GM12878 (cell line): ENCODE measurements at regions not wholly inside any gene's neighbourhood (a gene's known extent, or its start where the extent isn't known, plus 50 kb on each side); places are given as distances from the start of the nearest gene placed in this dataset.

Experiments used
- ATAC-seq: fragments of 200-7000 bp; cut with Tn5 transposase; 3 replicates; pipeline ENCODE4 v1.9.1; 2020; ENCODE audit warnings: mild to moderate bottlenecking, moderate library complexity
- BruUV-seq: library from RNA; stranded (reverse); fragments of 400-500 nt; replicated peaks from 2 replicates; lab custom pipeline; 2021; lab: Mats Ljungman, UMichigan
- CTCF ChIA-PET: fragments of 300-600 bp; sonication (Branson Sonifier 250); formaldehyde crosslinking; extraction: SDS; loops from one replicate; lab custom pipeline; 2021; ENCODE audit warnings: inconsistent platforms; lab: Yijun Ruan, JAX
- POLR2A ChIA-PET: fragments of 350-600 bp; formaldehyde crosslinking; extraction: SDS; loops from one replicate; lab custom pipeline; 2021; ENCODE audit warnings: inconsistent platforms; lab: Charles Lee
- RAD21 ChIA-PET: fragments of 300-600 bp; sonication (Branson Sonifier 250); formaldehyde crosslinking; loops from one replicate; lab custom pipeline; 2023; ENCODE audit warnings: antibody characterized with exemption; ENCODE audit not compliant: unreplicated experiment; lab: Charles Lee
- SMC1A ChIA-PET: fragments of 300-600 bp; sonication (Branson Sonifier 250); formaldehyde crosslinking; loops from one replicate; lab custom pipeline; 2023; ENCODE audit not compliant: unreplicated experiment, uncharacterized antibody; lab: Charles Lee
- DNase-seq: peaks from one replicate; pipeline ENCODE4 v3.0.0-alpha.2; 2011; ENCODE audit warnings: low read depth, low spot score
- FAIRE-seq: peaks from 3 replicates; lab custom pipeline; 2011; peaks lifted over from hg19 to GRCh38; lab: Jason Lieb, UNC
- H2AFZ ChIP-seq: 2 replicates; pipeline ENCODE4 v1.6.0; 2011; ENCODE audit warnings: low read depth, low read length, control low read depth; ENCODE audit not compliant: control insufficient read depth
- H3K27ac ChIP-seq: 2 replicates; pipeline ENCODE4 v1.5.1; 2011; ENCODE audit warnings: control low read depth; ENCODE audit not compliant: control insufficient read depth, insufficient read depth
- H3K27me3 ChIP-seq, 2 experiments: replicated peaks in 1 of 2; 2 replicates each; pipeline versions ENCODE4 v1.6.0 to v1.6.1; 2011; ENCODE audit warnings: low read length in 1 of 2; ENCODE audit not compliant: control insufficient read depth in 2 of 2, insufficient read depth in 2 of 2
- H3K36me3 ChIP-seq, 2 experiments: 2 replicates each; pipeline ENCODE4 v1.5.1; 2011; ENCODE audit warnings: low read length in 1 of 2; ENCODE audit not compliant: control insufficient read depth in 2 of 2, insufficient read depth in 2 of 2
- H3K4me1 ChIP-seq: 2 replicates; pipeline ENCODE4 v1.6.1; 2011; ENCODE audit warnings: mild to moderate bottlenecking, low read length, moderate library complexity, mixed read lengths; ENCODE audit not compliant: control insufficient read depth, insufficient read depth
- H3K4me2 ChIP-seq: 2 replicates; pipeline ENCODE4 v1.6.0; 2011; ENCODE audit warnings: control low read depth; ENCODE audit not compliant: control insufficient read depth, insufficient read depth
- H3K4me3 ChIP-seq: fragments of 200-600 bp; sonication (generic); 2 replicates; pipeline ENCODE4 v1.5.1; 2016
- H3K79me2 ChIP-seq: 2 replicates; pipeline ENCODE4 v1.6.0; 2011; ENCODE audit warnings: low read length; ENCODE audit not compliant: control insufficient read depth, insufficient read depth
- H3K9ac ChIP-seq: 2 replicates; pipeline ENCODE4 v1.8.0; 2011; ENCODE audit warnings: low read length, control low read depth, mixed read lengths; ENCODE audit not compliant: control insufficient read depth, insufficient read depth
- H3K9me3 ChIP-seq: replicated peaks from 3 replicates; pipeline ENCODE4 v1.5.1; 2011; ENCODE audit warnings: mild to moderate bottlenecking, low read length; ENCODE audit not compliant: control insufficient read depth, insufficient read depth
- H4K20me1 ChIP-seq: 2 replicates; pipeline ENCODE4 v1.6.0; 2011; ENCODE audit not compliant: control insufficient read depth, insufficient read depth
- ASH2L ChIP-seq: fragments of 300-600, 200-600 bp; sonication (generic); IDR thresholded peaks from 2 replicates; pipeline ENCODE4 v1.6.1; 2017; ENCODE audit warnings: low read depth, mild to moderate bottlenecking, borderline replicate concordance
- EZH2 ChIP-seq: IDR thresholded peaks from 2 replicates; pipeline ENCODE4 v1.6.1; 2012; ENCODE audit warnings: low read depth, mild to moderate bottlenecking, control low read depth, inconsistent platforms, low read length, borderline replicate concordance; ENCODE audit not compliant: control insufficient read depth
- JUND ChIP-seq: IDR thresholded peaks from 2 replicates; pipeline ENCODE4 v1.6.1; 2012; ENCODE audit warnings: low read depth, mild to moderate bottlenecking, low read length, improper control_type of control experiment, moderate library complexity
- MXI1 ChIP-seq: fragments of 150-350 bp; IDR thresholded peaks from 2 replicates; pipeline ENCODE4 v1.6.1; 2011; ENCODE audit warnings: low read depth, mild to moderate bottlenecking, inconsistent platforms, low read length, improper control_type of control experiment
- RELA ChIP-seq: fragments of 450-650 bp; IDR thresholded peaks from 2 replicates; pipeline ENCODE4 v1.8.0; 2014; ENCODE audit warnings: borderline replicate concordance; ENCODE audit not compliant: partially characterized antibody
- RFX5 ChIP-seq: IDR thresholded peaks from 2 replicates; pipeline ENCODE4 v1.6.1; 2011; ENCODE audit warnings: low read depth, low read length, improper control_type of control experiment
- SMARCA5 ChIP-seq: fragments of 450-650 bp; IDR thresholded peaks from 2 replicates; pipeline ENCODE4 v1.6.1; 2017; ENCODE audit warnings: mild to moderate bottlenecking
- YBX1 ChIP-seq: fragments of 450-650 bp; IDR thresholded peaks from 2 replicates; pipeline ENCODE4 v1.6.1; 2016; ENCODE audit warnings: antibody characterized with exemption
- WGBS: methylation state at CpG from one replicate; pipeline ENCODE4 v1.1.6; 2016; ENCODE audit warnings: low lambda C conversion rate; ENCODE audit not compliant: insufficient replicate concordance, insufficient coverage; ENCODE audit errors: missing lambda C conversion rate; 5-methylcytosine and 5-hydroxymethylcytosine counted together
- in situ Hi-C: fragments of 300-500 bp; cut with MboI; formaldehyde crosslinking; loops from 9 replicates; pipeline ENCODE4 v1.14.3; 2018; ENCODE audit warnings: mixed read lengths
- intact Hi-C: fragments of 100-400 bp; cut with micrococcal nuclease; formaldehyde crosslinking; loops from one replicate; pipeline ENCODE4 v1.14.2; 2022; ENCODE audit not compliant: unreplicated experiment
- TF ChIP-seq, protein P1 (sequence below): fragments of 450-650 bp; IDR thresholded peaks from 2 replicates; pipeline ENCODE4 v1.6.1; 2016; ENCODE audit warnings: mild to moderate bottlenecking, moderate library complexity, borderline replicate concordance
- TF ChIP-seq, protein P2 (sequence below): IDR thresholded peaks from 2 replicates; pipeline ENCODE4 v1.6.1; 2011; ENCODE audit warnings: borderline replicate concordance, low read depth, mild to moderate bottlenecking, moderate library complexity, low read length; ENCODE audit not compliant: insufficient read depth, poor library complexity, severe bottlenecking

DNA sequence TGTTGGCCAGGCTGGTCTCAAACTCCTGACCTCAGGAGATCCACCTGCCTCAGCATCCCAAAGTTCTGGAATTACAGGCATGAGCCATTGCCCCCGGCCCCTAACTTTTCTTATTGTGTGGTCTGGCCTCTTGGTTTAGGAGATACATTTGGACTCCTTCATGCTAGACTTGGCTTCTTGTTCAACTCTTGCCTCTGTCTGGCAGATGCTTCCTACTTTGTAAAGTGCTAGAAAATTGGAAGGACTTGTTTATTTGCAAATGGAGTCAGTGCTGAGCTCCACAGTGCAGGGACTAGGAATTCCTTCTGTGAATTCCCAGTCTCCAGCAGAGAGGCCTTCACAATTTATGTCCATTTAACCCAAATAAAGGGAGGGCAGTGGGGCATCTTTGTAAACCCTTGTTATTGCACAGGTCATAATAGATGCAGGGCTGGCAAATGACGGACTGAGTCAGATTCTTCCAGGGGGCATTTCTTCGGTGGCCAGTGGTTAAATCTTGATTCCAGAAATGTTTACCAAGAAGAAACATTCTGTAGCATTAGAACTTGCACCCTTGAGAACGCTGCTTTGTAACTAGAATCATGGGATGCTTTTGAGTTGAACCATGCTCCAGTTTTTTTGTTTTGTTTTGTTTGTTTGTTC is 73.8 kb upstream of the TBX3 start:
- WGBS, result 17% methylated on average over 4 of the region's 4 CpGs
- TF ChIP-seq, protein P1, sequence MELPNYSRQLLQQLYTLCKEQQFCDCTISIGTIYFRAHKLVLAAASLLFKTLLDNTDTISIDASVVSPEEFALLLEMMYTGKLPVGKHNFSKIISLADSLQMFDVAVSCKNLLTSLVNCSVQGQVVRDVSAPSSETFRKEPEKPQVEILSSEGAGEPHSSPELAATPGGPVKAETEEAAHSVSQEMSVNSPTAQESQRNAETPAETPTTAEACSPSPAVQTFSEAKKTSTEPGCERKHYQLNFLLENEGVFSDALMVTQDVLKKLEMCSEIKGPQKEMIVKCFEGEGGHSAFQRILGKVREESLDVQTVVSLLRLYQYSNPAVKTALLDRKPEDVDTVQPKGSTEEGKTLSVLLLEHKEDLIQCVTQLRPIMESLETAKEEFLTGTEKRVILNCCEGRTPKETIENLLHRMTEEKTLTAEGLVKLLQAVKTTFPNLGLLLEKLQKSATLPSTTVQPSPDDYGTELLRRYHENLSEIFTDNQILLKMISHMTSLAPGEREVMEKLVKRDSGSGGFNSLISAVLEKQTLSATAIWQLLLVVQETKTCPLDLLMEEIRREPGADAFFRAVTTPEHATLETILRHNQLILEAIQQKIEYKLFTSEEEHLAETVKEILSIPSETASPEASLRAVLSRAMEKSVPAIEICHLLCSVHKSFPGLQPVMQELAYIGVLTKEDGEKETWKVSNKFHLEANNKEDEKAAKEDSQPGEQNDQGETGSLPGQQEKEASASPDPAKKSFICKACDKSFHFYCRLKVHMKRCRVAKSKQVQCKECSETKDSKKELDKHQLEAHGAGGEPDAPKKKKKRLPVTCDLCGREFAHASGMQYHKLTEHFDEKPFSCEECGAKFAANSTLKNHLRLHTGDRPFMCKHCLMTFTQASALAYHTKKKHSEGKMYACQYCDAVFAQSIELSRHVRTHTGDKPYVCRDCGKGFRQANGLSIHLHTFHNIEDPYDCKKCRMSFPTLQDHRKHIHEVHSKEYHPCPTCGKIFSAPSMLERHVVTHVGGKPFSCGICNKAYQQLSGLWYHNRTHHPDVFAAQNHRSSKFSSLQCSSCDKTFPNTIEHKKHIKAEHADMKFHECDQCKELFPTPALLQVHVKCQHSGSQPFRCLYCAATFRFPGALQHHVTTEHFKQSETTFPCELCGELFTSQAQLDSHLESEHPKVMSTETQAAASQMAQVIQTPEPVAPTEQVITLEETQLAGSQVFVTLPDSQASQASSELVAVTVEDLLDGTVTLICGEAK, result no peak
- TF ChIP-seq MXI1, result no peak
- TF ChIP-seq, protein P2, sequence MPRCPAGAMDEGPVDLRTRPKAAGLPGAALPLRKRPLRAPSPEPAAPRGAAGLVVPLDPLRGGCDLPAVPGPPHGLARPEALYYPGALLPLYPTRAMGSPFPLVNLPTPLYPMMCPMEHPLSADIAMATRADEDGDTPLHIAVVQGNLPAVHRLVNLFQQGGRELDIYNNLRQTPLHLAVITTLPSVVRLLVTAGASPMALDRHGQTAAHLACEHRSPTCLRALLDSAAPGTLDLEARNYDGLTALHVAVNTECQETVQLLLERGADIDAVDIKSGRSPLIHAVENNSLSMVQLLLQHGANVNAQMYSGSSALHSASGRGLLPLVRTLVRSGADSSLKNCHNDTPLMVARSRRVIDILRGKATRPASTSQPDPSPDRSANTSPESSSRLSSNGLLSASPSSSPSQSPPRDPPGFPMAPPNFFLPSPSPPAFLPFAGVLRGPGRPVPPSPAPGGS, result no peak
- no peak for TF ChIP-seq EZH2
- no peak for TF ChIP-seq RELA
- TF ChIP-seq SMARCA5, result no peak
- TF ChIP-seq JUND, result no peak
- no peak for TF ChIP-seq YBX1
- no peak for TF ChIP-seq RFX5
- no peak for TF ChIP-seq ASH2L
- H3K4me2 ChIP-seq, result no peak overlapping the region
- no peak overlapping the region for H3K27ac ChIP-seq
- H3K9me3 ChIP-seq, result no peaks in the 10 kb centered on the region
- CTCF ChIA-PET, result no interaction called here
- intact Hi-C loops (no loop called here), in situ Hi-C loops (no loop called here)
- POLR2A ChIA-PET, result no interaction called here
- BruUV-seq, result no TSS peak
- SMC1A ChIA-PET, result no interaction called here
- no peaks in the 10 kb centered on the region for H3K36me3 ChIP-seq
- no peak for FAIRE-seq
- no peaks in the 10 kb centered on the region for H4K20me1 ChIP-seq
- no peak for DNase-seq
- RAD21 ChIA-PET, result no interaction called here
- H3K4me3 ChIP-seq, result no peak overlapping the region
- H3K27me3 ChIP-seq, result no peaks in the 10 kb centered on the region
- no peaks in the 10 kb centered on the region for H3K4me1 ChIP-seq
- no peak overlapping the region for H3K9ac ChIP-seq
- H3K79me2 ChIP-seq, result no peaks in the 10 kb centered on the region
- ATAC-seq, result no peak
- H2AFZ ChIP-seq, result no peak overlapping the region
